KBM-7 (cell line): ENCODE measurements at regions not wholly inside any gene's neighbourhood (a gene's known extent, or its start where the extent isn't known, plus 50 kb on each side); places are given as distances from the start of the nearest gene placed in this dataset.

Experiments used
- DNase-seq: peaks from one replicate; pipeline ENCODE4 v3.0.0-alpha.2; 2015
- in situ Hi-C: fragments of 300-500 bp; cut with MboI; formaldehyde crosslinking; loops from 2 replicates; pipeline ENCODE4 v1.14.3; 2020; ENCODE audit warnings: low sequenced_read_pairs, low pct_unique_long_range_greater_than_20kb, mixed read lengths

DNA sequence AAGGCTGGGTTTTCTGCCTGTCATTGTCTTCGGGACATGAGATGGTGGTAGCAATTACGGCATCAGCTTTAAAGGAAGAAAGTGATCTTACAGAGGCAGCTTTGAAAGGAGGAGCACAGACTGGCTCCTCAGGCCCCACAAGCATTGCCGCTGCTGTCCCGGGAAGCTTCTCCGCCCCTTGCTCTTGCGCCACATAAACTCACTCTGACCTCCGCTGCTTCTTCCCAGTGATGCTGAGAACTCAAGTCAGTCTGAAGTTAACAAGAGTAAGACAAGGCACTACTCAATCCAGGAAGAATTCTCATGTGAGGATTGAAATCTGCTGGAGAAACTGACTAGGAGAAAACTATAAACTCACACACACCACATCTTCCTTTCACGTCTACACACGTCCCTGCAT, 112.4 kb upstream of the RIOK3 start:
- in situ Hi-C loops = no loop called here
- no peak for DNase-seq

DNA sequence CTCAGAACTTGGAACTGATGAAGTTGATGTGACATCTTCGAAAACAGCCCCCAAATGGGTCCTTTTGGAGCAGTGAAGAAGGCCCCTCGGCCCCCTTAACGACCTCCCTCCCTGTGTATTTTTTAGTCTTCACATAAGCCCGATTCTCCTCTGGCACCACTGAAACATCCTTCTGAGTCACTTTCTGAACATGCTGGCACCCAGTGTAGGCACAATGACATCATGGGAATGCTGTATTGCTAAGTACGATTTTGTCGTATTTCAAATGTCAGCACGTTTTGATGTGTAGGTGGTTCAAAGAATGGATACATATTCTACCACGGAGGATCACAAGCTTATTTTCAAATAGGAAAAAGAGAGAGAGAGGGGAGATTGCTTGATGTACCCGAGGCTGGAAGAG, 111.7 kb upstream of the RIOK3 start:
- in situ Hi-C loops = no loop called here
- no peak for DNase-seq

DNA sequence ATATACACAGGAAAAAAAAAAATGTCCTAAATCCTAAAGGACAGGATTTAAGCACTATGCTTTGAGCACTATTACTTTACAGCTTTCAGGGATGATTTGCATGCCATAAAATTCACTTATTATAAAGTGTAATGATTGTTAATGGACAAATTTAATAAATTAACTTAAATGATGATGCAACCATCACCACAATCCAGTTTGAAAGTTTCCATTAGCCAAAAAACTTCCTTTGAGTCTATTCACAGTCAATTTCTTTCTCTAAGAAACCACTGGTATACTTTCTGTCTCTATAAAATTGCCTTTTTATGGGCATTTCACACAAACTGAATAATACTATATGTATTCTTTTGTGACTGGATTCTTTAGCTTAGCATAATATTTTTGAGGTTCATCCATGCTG, 111.1 kb upstream of the RIOK3 start:
- in situ Hi-C loops = no loop called here
- no peak for DNase-seq

DNA sequence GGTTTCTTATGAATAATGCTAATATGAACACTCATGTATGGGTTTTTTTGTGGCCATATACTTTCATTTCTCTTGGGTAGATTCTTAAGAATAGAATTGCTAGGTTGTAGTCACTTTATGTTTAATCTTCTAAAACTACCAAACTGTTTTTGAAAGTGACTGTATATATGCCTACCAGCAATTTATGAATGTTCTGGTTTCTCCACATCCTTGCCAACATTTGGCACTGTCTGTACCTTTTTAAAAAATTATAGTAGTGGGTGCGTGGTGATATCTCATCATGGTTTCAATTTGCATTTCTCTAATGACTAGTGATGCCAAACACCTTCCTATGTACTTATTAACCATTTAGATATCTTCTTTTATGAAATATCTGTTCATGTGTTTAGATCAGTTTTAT, 110.6 kb upstream of the RIOK3 start:
- no peak for DNase-seq
- in situ Hi-C loops = no loop called here

DNA sequence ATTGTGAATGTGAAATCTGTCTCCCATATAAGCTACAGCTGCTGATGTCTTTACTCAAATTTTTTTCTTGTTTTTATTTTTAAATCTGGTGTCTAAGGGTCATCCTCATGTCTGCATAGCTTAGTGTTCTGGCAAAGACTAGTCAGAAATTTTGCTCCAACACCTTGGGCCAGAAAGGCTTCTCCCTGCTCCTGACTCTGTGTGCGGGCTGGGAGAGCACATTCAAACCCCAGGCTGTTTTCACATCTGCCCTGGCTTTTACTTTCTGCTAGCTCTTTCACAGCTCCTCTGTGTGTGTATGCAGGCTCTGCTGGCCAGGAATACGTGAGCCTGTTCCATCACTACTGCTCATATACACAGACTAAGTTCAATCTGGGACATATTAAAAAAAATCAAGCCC, 102.9 kb upstream of the RIOK3 start:
- DNase-seq = no peak
- in situ Hi-C loops = loop anchor here (25.0 kb wide), 1 partner anchor 213 kb away; the partner anchor contains the start of gene CABLES1

DNA sequence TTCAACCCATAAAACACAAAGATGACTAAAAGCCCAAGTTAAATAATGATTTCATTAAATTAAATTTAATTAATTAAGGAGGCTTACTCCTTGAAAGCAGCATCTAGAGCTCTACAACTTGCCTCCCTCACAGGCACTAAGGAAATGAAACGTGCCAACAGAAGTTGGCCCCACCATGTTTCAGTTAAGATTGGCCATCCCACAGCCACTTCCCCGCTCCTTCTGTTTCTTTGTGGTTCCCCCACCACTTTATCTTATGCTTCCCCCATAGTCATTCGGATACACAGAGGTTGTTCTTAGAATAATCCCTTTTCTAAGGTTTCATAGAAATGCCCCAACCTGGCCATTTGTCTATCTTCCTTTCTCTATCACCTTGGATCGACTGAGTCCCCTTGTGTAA, 101.6 kb upstream of the RIOK3 start:
- in situ Hi-C loops = loop anchor here (25.0 kb wide), 1 partner anchor 214 kb away; the partner anchor contains the start of gene CABLES1
- DNase-seq = no peak

DNA sequence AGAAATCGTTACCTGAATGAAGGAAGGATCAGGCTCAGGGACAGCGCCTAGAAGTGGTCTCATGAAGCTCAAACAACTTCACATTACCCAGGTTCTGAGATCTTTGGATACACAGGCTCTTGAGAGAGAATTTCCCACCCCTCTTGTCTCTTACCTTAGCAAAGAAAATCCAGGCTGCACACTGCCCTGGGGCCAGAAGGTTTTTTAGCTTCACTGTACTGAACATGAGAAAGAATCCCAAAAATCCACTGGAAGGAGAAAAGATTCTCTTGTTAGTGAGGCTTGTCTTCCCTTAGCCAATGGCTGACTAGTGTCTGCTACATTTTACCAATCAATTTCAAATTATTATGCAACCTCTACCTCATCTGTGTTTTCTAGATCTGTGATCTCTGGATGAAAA, 101.0 kb upstream of the RIOK3 start:
- in situ Hi-C loops = loop anchor here (25.0 kb wide), 1 partner anchor 215 kb away; the partner anchor contains the start of gene CABLES1
- DNase-seq = no peak

DNA sequence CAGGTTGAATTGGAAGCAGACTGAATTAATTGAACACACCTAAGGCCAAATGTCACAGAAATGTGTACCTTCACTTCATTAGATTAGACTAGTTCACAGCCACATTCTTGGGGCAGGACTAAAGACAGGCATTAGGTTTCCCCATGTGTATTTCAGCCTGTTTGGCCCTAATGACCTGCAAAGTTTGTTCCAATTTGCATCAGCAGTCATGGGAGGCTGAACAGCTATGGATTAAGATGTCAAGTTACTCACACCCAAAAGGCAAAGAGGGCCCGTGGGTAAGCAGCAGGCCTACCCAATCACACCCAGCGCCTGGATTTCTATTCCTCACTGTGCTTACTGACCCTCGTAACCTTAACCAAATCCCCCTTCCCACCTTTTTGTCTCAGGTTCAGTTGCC, 99.6 kb upstream of the RIOK3 start:
- in situ Hi-C loops = loop anchor here (25.0 kb wide), 1 partner anchor 216 kb away; the partner anchor contains the start of gene CABLES1

DNA sequence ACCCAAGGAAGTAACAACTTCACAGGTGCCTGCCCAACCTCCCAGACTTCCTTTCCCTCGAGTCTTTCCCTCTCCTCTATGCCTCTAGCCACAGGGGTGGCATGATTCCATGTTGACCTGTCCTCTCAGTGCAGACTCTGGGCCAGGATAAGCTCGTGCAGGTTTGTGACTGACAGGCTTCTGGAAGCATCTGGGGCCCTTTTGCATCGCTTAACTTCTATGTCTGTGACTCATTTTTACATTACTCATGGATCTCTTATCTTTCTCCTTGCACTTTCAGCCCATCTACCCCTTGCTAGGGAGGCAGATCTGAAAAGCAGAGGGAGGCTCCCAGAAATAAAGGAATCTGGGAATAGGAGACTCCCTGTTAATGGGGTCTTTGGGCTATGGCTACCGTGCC, 98.5 kb upstream of the RIOK3 start:
- in situ Hi-C loops = loop anchor here (25.0 kb wide), 1 partner anchor 217 kb away; the partner anchor contains the start of gene CABLES1

More for the DNA sequence above, 99.6 kb upstream of the RIOK3 start:
- DNase-seq = no peak

DNA sequence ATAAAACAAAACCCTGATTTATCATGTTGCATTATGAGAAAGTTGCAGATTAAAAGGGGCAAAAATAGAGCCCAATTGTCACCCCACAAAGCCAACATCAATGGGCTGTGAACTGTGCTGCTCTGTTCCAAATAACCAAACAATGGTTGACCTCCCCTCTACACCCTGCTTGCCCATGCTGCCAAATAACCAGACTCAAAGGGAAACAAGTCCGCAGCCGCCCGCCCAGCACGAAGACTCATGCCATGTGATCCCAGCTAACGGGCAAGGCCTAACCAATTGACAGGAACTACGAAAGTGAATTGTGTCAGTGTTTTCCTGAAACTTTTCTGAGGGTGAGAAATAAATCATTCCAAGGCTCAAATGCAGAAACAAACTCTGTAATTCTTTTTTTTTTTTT, 97.9 kb upstream of the RIOK3 start:
- in situ Hi-C loops = loop anchor here (25.0 kb wide), 1 partner anchor 218 kb away; the partner anchor contains the start of gene CABLES1
- DNase-seq = no peak

More for the DNA sequence above, 98.5 kb upstream of the RIOK3 start:
- DNase-seq = no peak

DNA sequence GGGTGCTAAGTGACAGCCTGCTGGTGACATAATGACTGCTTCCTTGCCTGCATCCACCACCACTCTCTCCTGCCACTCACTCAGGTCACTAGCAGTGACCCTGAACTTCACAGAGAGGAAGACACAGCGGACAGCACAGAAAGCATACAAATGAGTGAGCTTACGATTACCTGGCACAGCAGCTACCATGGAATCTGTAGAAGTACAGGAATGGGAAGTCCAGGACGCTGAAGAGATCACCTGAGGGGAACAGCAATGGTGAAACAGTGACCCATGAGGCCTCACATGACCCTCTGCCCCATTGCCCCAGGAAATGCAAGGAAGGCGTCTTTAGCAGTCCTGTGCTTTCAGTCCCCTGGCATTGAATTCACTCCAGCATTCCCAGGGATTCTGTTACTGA, 96.7 kb upstream of the RIOK3 start:
- DNase-seq = no peak
- in situ Hi-C loops = loop anchor here (25.0 kb wide), 1 partner anchor 219 kb away; the partner anchor contains the start of gene CABLES1

DNA sequence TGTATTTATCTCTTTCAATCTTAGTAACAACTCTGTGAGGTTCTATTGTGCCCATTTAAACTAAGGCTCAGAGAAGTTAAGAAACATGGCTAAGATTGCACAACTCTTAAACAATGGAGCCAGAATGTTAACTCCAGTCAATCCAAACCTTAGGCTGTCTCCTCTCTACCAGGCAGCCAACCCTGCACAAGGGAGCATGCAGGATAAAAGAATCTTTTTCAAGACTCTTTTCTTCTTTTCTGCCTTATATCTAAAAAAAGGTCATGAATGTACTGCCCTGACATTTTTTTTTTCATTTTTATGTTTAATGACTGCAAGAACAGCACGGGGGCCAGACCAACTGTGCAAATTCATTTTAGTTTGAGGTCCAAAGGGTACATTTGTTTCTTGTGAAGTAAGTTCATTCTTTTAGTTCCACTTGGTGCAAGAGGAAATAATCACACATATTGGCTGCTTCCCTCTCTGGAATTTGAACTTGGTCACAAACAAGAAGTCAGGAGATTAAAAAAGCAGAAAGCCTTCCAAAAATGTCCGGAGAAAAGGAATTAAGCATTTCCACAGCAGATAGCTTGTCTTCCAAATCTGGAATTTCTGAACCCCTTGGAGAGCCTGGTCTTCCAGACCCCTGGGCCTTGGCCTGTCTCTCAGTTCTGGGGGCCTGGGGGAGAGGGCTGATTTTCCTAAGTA, 96.0 kb upstream of the RIOK3 start:
- in situ Hi-C loops = loop anchor here (25.0 kb wide), 1 partner anchor 220 kb away; the partner anchor contains the start of gene CABLES1
- DNase-seq = no peak

DNA sequence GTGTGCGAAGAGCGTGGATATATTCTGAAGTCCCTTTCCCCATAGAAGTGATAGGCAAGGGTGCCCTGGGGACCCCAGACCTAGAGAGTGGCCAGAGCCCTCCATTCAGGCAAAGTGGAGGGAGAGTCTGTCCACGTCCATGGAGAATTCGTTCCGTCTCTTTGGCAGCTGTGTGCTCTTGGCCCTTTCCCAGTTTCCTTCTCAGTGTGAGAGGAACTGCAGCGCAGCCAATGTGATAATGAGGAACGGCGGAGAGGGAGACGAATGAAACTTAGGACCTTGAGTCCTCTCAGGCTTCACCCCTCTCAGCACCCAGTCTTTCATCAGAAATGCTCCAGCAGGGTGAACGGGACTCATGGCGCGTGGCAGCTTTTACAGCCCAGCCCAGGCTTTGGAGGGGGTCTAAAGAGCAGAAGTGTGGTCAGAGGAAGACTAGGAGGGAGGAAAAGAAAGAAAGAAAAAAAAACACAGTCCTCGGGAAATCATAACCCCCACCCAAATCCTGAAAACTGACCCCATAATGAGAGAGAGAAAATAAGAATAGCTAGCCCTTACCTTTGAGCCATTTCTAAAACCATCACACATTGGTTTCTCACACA, 95.0 kb upstream of the RIOK3 start:
- no peak for DNase-seq
- in situ Hi-C loops = loop anchor here (25.0 kb wide), 1 partner anchor 221 kb away; the partner anchor contains the start of gene CABLES1

DNA sequence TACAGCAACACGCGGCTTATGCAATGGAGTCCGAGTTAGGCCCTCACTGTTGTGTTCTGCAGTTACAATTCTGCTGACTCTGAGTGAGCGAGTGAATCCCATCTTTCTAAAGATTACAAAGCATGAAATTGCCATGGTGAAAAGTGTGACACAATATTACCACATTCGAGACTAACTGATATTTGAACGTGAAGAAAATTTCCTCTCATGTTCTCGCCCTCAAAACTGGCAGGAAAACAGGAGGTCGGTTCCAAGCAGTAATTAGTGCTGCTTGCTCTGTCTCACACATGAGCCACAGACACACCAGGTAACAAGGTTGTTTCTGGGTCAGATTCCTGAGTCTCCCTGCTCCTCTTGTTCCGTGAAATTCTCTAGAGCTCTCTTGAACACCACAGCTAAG, 93.7 kb upstream of the RIOK3 start:
- no peak for DNase-seq
- in situ Hi-C loops = loop anchor here (25.0 kb wide), 1 partner anchor 222 kb away; the partner anchor contains the start of gene CABLES1

DNA sequence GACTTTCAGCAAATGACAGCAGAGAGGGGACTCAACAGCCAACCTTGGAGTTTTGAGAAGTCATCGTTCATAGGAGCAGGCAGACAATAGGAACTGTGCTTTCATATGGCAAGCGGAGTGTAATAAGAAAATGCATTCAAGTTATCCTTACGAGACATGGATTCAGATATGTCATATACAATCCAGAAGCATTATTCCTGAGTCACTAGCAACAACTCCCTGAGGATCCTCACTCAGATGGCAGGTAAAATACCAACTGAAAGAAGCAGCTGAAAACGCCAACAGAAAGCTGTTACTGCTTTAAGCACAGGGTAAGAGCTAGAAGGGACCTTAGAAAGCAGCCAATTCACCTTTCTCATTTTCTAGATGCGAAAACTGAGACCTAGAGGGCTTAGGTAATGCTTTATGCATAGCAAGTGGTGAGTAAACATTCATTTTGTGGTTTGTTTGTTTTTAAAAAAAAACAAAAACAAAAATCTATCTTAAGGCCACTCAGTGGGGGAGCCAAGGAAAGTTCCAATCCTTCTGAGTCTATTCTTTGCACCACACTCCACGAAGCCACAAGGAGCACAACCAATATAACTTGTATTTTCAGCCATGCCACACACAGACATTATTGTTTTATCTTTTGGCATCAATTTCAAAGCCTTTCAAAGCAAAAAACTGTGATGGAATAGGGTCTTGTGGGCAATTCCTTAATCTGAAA, 89.1 kb upstream of the RIOK3 start:
- in situ Hi-C loops = loop anchor here (25.0 kb wide), 1 partner anchor 227 kb away; the partner anchor contains the start of gene CABLES1
- DNase-seq = no peak

DNA sequence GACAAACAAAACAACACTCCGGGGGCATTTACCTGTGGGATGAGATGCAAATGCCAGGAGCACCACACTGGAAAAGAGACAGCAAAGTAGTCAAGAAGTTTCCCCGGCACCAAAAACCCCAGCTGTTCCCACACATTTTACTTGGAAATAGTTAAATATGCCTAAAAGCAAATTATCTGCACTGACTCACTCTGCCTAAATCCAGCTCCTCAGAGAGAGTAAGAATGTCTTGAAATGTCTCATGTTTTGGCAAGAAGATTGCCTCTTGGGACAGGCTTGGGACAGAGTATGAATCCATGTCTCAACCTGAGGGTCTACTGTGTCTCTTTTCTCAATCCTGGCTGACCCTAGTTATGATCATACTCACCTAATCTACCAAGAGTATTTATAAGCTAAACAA, 87.5 kb upstream of the RIOK3 start:
- no peak for DNase-seq
- in situ Hi-C loops = loop anchor here (25.0 kb wide), 1 partner anchor 228 kb away; the partner anchor contains the start of gene CABLES1

DNA sequence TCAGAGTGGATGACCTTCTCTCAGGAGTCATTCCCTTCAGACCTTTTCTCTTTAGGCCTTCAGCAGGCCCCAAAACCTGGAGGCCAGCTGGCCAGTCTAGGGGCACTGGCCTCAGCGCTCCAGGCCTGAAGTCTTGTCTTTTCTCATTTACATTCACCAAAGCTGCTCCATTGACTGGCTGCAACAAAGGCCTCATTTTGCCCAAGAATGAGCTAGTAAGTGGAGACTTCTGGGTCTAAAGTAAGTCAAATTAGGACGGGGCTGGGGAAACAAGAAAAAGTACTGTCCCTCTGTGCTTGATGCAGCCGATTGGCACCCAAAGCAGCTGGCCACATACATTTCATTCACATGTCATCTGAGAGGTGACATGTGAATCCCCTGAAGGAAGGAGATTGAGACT, 83.8 kb upstream of the RIOK3 start:
- no peak for DNase-seq

DNA sequence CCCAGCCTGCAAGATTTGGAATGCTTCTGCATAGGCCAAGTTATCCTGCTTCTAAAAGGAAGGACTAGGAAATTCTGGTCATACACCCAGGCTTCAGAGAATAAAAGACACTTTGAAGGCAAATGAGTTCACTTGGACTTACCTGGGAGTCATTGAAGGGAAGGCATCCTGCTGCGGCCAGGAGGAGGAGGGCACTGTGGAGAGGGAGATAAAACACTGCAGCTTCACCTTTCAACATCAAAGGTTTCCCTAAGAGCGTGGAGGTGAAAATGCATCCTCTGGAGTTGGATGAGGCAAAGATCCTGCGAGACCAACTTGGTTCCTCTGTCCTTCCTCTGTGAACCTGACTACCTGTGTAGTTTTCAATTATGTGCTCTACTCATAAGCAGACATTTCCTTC, 79.5 kb upstream of the RIOK3 start:
- in situ Hi-C loops = loop anchor here (25.0 kb wide), 1 partner anchor 236 kb away; the partner anchor contains the start of gene CABLES1
- DNase-seq = no peak

More for the DNA sequence above, 83.8 kb upstream of the RIOK3 start:
- in situ Hi-C loops = loop anchor here (25.0 kb wide), 1 partner anchor 232 kb away; the partner anchor contains the start of gene CABLES1

DNA sequence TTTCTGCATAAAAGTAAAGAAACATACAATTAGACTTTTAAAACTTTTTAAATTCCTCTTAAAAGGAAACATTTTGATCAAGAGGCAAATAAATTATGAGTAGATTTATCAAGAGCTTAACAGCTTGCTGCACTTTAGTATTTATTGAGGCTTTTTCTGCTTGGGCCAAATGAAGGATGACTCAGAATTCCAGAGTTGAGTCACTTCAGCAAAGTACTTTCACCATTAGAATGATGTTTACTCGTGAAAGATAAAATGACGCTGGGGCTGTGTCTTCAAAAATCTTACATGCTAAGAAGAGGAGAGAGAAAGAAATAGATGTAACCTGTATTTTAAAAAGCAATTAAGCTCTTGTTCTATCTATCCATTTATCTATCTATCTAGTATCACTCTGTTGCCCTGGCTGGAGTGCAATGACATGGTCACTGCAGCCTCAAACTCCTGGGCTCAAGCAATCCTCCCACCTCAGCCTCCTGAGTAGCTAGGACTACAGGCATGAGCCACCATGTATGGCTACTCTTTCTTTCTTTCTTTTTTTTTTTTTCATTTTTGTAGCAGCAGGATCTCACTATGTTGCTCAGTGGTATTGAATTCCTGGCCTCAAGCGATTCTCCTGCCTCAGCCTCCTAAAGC, 75.3 kb upstream of the RIOK3 start:
- no peak for DNase-seq
- in situ Hi-C loops = no loop called here
